Activated T-cell treated with anti-CD3 and anti-CD28 coated beads for 4 hours (primary cell): ENCODE measurements at regions not wholly inside any gene's neighbourhood (a gene's known extent, or its start where the extent isn't known, plus 50 kb on each side); places are given as distances from the start of the nearest gene placed in this dataset.
"Not testable (repeated sequence)": the region's sequence is repeated elsewhere in the genome, so short reads cannot be mapped to it uniquely, and the experiment has no call there.

Experiments
- DNase-seq: peaks from one replicate; pipeline ENCODE4 v3.0.0-alpha.2; 2020

GRCh38 chr21:35737449-35737848 lies 322.9 kb downstream of the SETD4 start:
- no peak for DNase-seq

GRCh38 chr21:35732788-35733187 lies 327.5 kb downstream of the SETD4 start:
- no peak for DNase-seq

- no peak for DNase-seq
Observed at GRCh38 chr21:35730325-35730724, 330.0 kb downstream of the SETD4 start.

GRCh38 chr21:35727830-35728229 lies 332.5 kb downstream of the SETD4 start:
- no peak for DNase-seq

DNA sequence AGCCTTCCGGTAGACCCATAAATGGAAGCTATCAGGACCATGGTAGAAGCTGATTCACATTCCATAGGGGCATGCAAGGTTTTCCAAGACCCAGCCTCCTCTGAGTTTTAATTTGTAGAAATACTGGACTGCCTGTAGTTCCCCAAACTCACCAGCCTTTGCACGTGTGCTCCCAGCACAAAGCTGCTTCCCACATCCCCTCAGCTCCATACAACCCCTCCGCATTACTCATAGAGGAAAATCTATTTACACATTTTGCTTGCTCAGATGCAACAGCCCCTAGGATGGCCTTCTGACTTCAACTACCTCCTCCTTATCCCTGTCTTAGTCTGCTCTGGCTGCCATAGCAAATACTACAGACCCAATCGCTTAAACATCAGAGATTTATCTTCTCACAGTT lies 336.2 kb downstream of the SETD4 start:
- DNase-seq = no peak

DNA sequence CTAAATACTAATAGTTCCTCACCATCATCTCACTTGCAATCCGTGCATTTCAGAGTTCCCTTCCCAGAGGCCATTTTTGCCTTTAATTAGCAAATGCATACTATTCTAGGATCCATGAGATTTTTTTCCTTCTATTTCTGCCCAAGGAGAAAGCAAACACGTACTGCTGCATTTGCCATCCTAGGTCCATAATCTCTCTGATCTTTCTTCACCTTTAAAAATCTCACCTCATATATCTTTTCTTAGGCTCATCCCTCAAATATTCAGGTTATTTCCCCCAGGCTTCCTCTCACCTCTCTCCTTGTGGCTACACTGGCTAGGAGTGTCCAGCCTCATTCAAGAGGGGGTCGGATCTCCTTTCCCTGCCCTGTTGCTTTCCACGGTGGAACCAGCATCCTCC lies 338.6 kb downstream of the SETD4 start:
- DNase-seq = no peak

- DNase-seq = no peak
Observed at GRCh38 chr21:35720208-35720731, 340.1 kb downstream of the SETD4 start.

DNA sequence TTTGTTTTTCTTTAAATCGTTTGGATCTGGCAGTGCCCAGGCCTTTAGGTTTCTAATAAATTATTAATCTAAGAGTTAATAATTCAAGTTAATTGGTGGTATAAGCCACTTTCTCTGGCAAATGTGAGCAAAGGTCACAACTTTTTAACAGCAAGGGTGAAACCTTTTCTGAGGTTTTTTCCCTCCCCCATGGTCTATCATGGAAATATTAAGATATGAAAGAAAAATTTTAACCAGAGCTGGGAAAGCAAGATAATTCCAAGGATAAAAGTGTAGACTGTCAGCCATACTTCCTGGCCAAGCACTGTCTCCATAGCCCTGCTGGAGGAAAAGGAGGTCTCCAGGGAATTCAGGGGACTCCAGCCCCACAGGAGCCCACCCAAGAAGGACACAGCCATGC lies 341.2 kb downstream of the SETD4 start:
- DNase-seq = no peak

- DNase-seq = no peak
Observed at GRCh38 chr21:35716876-35717565, 343.3 kb downstream of the SETD4 start.

GRCh38 chr21:35713914-35714313 lies 346.4 kb downstream of the SETD4 start:
- no peak for DNase-seq

- DNase-seq = no peak
Observed at GRCh38 chr21:35711661-35712060, 348.7 kb downstream of the SETD4 start.

DNA sequence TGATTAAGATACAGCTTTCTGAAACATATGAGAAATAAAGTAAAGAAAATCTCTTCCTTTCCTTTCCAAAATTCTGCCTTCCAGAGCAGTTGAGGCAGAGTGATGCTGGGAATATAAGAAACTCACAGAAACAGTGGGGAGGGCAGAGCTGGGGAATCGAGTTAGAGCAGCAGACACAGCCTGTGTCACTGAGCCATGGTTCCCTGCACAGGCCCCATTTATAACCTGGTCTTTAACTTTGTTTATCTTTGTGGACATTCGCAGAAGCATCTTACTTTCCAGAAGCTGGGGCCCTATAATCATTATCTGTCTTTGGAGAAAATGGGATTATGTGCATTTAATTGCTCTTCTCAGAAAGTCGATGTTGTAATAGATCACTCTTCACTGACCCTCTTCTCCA lies 349.1 kb downstream of the SETD4 start:
- no peak for DNase-seq

DNA sequence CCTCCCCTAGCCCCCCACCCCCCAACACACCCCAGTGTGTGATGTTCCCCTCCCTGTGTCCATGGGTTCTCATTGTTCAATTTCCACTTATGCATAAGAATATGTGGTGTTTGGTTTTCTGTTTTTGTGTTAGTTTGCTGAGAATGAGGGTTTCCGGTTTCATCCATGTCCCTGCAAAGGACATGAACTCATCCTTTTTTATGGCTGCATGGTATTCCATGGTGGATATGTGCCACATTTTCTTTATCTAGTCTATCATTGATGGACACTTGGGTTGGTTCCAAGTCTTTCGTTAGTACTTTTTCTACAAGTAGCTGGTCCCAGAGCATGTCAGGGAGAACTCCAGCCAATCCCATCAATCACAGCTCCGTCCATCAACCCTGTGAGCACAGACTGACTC lies 350.3 kb downstream of the SETD4 start:
- DNase-seq = not testable (repeated sequence)

- DNase-seq = no peak
Observed at GRCh38 chr21:35705888-35706287, 354.4 kb downstream of the SETD4 start.

DNA sequence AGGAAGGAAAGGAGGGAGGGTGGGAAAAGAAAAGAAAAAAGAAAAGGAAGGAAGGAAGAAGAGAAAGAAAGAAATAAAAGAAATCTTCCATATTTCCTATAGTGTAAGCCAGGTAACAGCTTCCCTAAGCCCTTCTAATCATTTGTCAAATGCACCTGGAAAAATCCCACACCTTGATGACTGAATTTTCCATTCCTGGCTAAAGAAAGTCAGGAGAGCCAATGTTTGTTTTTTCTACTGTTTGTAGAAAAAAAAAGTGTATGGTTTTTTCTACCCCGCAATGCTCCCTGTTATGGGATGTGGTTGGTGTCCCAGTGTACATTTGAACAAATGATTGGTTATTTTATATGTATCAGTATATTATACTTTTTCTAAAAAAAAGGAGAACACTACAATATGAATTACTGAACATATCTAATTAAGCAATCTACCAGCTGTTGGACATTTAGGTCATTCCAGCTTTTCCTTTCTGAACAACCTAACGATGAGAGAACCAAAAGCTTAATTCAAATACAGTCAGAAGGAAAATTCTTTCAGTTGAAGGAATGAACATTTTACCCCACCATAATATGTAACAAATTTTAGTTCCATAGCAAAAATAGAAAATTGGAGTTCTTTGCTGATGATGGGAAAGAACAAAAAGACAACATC lies 355.0 kb downstream of the SETD4 start:
- no peak for DNase-seq

GRCh38 chr21:35703704-35704103 lies 356.6 kb downstream of the SETD4 start:
- no peak for DNase-seq

DNA sequence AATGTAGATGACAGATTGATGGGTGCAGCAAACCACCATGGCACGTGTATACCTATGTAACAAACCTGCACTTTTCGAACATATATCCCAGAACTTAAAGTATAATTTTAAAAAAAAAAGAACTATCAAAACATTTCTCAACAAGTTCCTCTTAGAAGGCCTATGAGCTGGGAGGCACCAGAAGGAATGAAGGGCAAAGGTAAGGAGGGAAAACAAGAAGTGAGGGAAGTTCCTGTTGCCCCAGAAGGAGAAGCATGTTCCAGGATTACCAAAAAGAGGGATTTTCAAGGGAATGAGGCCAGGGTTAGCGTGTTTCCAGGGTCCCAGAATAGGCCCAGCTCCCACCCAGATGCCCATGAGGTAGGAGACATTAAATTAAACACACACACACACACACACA lies 361.0 kb downstream of the SETD4 start:
- no peak for DNase-seq

DNA sequence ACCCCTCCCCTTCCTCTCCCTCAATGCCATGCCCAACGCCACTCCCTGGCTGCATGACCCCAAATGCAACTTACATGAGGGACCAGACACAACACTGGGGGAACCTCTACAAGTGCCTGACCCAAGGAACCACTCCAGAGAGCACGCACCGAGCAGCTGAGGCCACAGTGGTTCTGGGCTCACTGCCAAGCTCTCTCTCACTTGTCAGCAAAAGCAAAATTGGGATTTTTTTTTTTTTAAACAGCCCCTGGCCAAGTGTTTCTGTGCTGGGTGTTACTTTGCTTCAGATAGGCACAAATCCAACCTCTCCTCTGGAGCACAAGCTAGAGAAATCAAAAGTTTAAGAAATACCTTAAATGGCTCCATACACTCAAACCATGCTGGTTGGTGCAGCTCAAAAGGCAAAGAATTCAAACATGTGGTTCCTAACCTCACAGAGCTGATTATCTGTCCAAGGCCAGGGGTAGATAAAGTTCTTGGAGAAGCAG lies 363.0 kb downstream of the SETD4 start:
- no peak for DNase-seq

GRCh38 chr21:35696644-35697043 lies 363.7 kb downstream of the SETD4 start:
- DNase-seq = no peak

GRCh38 chr21:35692311-35692710 lies 368.0 kb downstream of the SETD4 start:
- DNase-seq = no peak

GRCh38 chr21:35690436-35690835 lies 369.9 kb downstream of the SETD4 start:
- no peak for DNase-seq

DNA sequence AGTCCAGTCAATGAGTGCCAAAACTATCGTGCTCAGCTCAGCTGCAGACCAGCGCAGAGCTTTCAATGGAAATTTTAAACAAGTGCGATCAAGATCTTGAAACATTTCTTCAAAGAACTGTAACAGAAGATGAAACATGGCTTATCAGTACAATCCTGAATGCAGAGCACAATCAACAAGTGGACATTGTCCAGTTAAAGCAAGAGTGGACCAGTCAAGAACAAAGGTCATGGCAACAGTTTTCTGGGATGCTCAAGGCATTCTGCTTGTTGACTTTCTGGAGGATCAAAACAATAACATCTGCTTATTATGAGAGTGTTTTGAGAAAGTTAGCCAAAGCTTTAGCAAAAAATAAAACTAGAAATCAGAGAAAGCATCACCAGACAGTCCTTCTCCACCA lies 374.2 kb downstream of the SETD4 start:
- no peak for DNase-seq

DNA sequence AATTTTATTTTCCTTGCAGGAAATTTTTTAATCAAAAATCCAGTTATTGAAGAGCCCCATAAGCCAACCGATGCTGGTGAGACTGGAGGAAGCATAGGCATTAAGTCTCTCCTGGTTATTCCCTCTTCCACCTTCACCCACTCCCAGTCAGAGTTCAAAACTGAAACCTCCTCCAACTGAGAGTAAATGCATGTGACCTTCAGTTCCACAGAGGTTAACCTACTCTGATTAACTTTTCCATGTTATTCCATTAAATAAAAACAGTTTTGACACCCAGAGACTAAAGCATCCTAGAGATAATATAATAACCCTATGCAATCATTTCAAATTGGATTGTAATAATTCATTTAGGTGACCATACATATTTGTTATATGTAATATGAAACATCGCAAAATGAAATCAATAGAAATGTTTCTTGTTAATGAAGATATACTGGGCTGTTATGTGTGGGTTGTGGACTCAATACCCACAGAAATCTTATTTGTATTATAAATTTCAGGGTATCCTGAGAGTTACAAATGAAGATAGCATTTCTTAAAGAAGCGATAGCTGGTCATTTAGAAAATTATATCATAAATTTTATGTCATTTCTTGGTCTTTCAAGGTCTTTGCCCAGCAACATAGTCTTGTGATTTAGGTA lies 376.5 kb downstream of the SETD4 start:
- no peak for DNase-seq
